VCaP (cell line): ENCODE measurements at regions not wholly inside any gene's neighbourhood (a gene's known extent, or its start where the extent isn't known, plus 50 kb on each side); places are given as distances from the start of the nearest gene placed in this dataset.
"Not testable (repeated sequence)": the region's sequence is repeated elsewhere in the genome, so short reads cannot be mapped to it uniquely, and the experiment has no call there.

Experiments
- H3K27ac ChIP-seq: fragments of 450-650 bp; 2 replicates; pipeline ENCODE4 v1.5.1; 2017
- TF ChIP-seq, protein P1 (sequence below): fragments of 450-650 bp; conservative IDR thresholded peaks from 2 replicates; pipeline ENCODE4 v1.5.1; 2017; ENCODE audit warnings: mild to moderate bottlenecking, moderate library complexity

DNA sequence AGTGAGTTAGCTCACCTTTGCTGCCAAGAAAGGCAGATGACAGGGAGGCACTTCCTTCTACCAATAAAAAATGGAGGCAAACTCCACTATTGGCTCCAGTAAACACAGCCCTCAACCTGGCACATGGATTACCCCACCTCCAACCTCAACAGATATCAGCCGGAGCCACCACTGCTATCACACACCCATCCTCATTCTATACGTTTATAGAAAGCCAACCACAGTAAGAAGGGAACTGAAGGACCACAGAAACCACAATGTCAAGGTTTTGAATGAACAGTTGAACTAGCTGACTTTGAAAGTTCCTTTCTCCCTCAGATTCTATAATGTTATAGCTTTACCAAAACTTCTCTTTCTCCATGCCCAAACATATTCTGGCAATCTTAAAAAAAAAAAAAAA is 526.2 kb downstream of the UQCRFS1 start:
- H3K27ac ChIP-seq: no peak overlapping the region
- TF ChIP-seq, protein P1, sequence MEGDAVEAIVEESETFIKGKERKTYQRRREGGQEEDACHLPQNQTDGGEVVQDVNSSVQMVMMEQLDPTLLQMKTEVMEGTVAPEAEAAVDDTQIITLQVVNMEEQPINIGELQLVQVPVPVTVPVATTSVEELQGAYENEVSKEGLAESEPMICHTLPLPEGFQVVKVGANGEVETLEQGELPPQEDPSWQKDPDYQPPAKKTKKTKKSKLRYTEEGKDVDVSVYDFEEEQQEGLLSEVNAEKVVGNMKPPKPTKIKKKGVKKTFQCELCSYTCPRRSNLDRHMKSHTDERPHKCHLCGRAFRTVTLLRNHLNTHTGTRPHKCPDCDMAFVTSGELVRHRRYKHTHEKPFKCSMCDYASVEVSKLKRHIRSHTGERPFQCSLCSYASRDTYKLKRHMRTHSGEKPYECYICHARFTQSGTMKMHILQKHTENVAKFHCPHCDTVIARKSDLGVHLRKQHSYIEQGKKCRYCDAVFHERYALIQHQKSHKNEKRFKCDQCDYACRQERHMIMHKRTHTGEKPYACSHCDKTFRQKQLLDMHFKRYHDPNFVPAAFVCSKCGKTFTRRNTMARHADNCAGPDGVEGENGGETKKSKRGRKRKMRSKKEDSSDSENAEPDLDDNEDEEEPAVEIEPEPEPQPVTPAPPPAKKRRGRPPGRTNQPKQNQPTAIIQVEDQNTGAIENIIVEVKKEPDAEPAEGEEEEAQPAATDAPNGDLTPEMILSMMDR: no peak

DNA sequence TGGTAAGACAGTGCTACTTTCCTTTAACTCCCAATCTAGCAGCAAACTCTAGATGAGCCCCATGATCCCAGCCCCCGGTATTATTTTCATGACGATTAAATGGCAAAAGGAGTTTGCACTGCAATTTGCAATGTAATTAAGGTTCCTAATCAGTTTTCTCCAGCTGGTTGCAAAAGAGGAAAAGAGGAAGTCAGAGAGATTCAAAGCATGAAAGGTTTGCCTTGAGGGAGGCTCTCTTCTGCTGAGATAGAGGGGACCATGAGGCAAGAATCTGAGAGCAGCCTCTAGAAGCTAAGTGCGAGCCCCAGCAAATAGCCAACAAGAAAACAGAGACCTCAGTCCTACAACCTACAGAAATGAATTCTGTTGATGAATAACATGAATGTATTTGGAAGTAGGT is 527.1 kb downstream of the UQCRFS1 start:
- no peak overlapping the region for H3K27ac ChIP-seq
- TF ChIP-seq, protein P1: no peak

DNA sequence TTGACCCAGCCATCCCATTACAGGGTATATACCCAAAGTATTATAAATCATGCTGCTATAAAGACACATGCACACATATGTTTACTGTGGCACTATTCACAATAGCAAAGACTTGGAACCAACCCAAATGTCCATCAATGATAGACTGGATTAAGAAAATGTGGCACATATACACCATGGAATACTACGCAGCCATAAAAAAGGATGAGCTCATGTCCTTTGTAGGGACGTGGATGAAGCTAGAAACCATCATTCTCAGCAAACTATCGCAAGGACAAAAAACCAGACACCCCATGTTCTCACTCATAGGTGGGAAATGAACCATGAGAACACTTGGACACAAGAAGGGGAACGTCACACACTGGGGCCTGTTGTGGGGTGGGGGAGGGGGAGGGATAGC is 527.9 kb downstream of the UQCRFS1 start:
- H3K27ac ChIP-seq: not testable (repeated sequence)

DNA sequence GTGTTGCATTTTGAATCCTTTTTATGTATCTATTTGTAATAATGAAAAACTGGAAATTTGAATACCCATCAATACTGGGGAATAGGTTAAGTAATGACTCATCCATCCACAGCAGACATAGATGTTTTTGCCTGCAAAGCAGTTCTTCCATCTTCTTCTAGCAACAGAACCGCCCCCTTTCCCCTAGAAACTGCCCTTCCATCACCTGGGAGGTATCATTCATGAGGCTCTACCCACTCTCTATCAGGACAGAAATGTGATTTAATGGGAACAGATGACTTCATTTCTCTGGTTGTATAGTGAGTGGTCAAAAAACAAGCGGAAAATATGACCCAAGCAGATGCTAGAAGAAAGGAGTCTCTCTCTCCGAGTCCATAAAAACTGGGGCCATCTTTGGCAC is 532.8 kb downstream of the UQCRFS1 start:
- H3K27ac ChIP-seq: no peak overlapping the region
- TF ChIP-seq, protein P1: no peak

DNA sequence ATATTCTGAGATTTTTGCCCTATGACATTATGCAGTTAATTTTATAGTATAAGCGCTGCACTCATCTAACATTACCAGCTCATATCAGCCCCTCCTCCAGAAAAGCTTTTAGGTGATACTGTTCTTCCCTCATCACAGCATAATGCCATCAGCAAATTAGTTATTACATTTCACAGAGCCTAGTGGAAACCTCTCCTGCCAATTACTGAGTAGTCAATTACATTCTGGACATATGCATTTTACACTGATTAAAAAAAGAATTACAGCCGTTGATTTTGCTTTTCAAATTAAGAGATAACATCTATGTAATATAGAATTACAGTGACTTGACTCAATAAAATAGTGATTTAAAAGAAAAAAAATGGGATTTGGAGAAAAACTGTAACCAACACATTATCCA is 542.1 kb downstream of the UQCRFS1 start:
- TF ChIP-seq, protein P1: no peak
- no peak overlapping the region for H3K27ac ChIP-seq

DNA sequence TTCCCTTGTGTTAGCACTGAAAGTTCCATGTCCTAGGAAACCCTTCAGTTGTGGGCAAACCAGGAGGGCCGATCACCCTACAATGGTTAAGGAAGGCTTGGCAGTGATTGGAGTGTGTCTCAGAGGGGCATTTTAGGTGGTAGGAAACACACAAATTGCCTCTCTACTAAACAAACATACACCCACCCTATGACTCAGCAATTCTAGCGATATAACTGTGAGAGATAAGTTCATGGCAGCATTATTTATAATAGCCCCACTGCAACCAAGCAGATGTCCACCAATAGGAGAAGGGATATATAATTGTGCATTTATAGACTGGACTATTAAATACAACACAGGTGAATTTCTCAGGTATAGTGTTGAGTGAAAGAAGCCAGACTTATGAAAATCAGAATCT is 543.1 kb downstream of the UQCRFS1 start:
- no peak overlapping the region for H3K27ac ChIP-seq
- TF ChIP-seq, protein P1: no peak

DNA sequence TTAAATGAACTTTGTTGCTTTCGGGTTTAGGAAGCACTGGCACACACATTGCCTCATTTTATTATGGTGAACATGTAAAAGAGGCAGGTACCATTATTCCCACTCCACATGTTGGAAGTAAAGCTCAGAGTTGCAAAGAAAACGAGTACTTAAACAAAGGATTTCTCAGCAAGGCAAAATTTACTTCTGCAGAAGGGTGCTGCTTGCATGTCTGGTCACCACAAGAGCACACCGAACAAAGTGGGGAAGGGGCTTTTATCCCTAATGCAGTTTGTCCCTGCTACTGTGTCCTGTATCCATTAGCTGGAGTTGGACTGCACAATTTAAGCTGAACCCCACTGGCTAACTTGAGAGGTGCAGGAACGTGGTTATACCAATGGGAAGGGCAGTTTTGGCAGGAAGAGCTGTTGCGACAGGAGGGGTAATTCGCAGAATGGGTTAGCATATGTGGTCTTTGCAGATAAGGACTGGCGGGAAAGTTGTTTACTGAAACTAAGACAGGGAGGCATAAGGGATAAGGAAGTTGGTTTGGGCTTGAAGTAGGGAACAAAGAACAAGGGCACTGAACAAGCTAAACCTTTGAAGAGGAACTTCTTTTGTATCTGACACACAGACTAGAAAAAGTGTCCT is 545.5 kb downstream of the UQCRFS1 start:
- TF ChIP-seq, protein P1: no peak
- H3K27ac ChIP-seq: no peak overlapping the region

DNA sequence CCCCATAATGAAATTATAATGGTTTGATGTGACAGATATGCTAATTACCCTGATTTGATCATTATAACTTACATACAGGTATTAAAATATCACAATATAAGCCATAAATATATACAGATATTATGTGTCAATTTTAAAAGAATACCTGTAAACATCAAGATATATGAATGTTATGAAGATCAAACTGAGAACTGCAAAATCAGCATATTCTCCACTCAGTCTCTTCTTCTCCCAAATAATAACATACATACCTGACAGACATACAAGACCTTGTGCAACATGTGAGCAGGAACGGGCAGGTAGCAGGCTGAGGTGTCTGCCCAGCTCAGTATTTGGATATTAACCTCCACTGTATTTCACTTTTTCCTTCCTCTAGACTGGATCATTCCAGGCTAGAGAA is 547.2 kb downstream of the UQCRFS1 start:
- H3K27ac ChIP-seq: no peak overlapping the region
- TF ChIP-seq, protein P1: no peak
